ENCODE measurements at regions not wholly inside any gene's neighbourhood (a gene's known extent, or its start where the extent isn't known, plus 50 kb on each side); places are given as distances from the start of the nearest gene placed in this dataset.

GRCh38 chr12:116471544-116471943, 87.6 kb upstream of the MAP1LC3B2 start:
- Histone ChIP-seq H3K27me3 (ENCODE audit: insufficient read depth, poor library complexity, severe bottlenecking) (no peaks in the 10 kb centered on the region), H3K27ac (ENCODE audit: poor library complexity, severe bottlenecking) (no peak overlapping the region), H3K4me3 (ENCODE audit: severe bottlenecking) (no peak overlapping the region), H3K4me1 (ENCODE audit: insufficient read depth, poor library complexity, severe bottlenecking) (no peaks in the 10 kb centered on the region), H3K36me3 (ENCODE audit: low read depth) (no peaks in the 10 kb centered on the region), H3K9me3 (ENCODE audit: severe bottlenecking) (no peaks in the 10 kb centered on the region)
- ATAC-seq (ENCODE audit: low read depth) (no peak), DNase-seq (ENCODE audit: low spot score) (no peak)
- TF ChIP-seq, protein P1, sequence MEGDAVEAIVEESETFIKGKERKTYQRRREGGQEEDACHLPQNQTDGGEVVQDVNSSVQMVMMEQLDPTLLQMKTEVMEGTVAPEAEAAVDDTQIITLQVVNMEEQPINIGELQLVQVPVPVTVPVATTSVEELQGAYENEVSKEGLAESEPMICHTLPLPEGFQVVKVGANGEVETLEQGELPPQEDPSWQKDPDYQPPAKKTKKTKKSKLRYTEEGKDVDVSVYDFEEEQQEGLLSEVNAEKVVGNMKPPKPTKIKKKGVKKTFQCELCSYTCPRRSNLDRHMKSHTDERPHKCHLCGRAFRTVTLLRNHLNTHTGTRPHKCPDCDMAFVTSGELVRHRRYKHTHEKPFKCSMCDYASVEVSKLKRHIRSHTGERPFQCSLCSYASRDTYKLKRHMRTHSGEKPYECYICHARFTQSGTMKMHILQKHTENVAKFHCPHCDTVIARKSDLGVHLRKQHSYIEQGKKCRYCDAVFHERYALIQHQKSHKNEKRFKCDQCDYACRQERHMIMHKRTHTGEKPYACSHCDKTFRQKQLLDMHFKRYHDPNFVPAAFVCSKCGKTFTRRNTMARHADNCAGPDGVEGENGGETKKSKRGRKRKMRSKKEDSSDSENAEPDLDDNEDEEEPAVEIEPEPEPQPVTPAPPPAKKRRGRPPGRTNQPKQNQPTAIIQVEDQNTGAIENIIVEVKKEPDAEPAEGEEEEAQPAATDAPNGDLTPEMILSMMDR (IDR thresholded peaks at IDR 0.05; ENCODE audit: poor library complexity, severe bottlenecking): no peak

DNA sequence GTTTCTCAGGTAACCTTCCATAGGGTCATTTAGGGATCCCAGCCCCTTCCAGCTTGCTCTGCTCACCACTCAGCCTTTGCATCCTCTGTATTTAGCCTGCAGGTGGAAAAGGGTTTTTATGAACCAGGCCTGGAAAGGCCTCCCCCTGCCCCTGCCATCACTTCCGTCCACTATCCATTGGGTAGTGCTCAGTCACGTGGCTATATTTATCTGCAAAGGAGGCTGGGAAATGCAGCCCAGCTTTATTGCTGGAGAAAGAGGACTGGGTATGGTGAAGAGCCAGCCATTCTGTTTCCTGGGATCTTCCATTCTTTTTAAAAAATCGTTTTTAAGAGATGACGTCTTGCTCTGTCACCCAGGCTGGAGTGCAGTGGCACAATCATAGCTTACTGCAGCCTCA, 87.0 kb upstream of the MAP1LC3B2 start:
- H3K36me3 ChIP-seq (ENCODE audit: low read depth): no peaks in the 10 kb centered on the region
- no peaks in the 10 kb centered on the region for H3K9me3 ChIP-seq (ENCODE audit: severe bottlenecking)
- no peak overlapping the region for H3K27ac ChIP-seq (ENCODE audit: poor library complexity, severe bottlenecking)
- TF ChIP-seq, protein P1 (IDR thresholded peaks at IDR 0.05; ENCODE audit: poor library complexity, severe bottlenecking): no peak
- H3K4me1 ChIP-seq (ENCODE audit: insufficient read depth, poor library complexity, severe bottlenecking): no peaks in the 10 kb centered on the region
- ATAC-seq (ENCODE audit: low read depth): no peak
- H3K27me3 ChIP-seq (ENCODE audit: insufficient read depth, poor library complexity, severe bottlenecking): no peaks in the 10 kb centered on the region
- no peak overlapping the region for H3K4me3 ChIP-seq (ENCODE audit: severe bottlenecking)
- no peak for DNase-seq (ENCODE audit: low spot score)

DNA sequence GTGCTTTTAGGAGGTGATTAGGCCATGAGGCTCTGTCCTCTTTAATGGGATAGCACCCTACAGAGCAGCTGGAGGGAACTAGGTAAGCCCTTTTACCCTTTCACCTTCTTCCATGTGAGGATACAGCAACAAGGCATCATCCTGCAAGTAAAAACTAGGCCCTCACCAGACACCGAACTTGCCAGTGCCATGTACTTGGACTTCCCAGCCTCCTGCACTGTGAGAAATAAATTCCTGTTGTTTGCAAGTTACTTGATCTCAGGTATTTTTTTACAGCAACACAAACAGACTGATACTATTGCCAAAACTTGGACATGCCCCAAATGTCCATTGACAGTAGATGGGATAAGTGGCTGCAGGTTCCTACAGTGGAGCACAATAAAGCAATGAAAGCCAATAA, 85.8 kb upstream of the MAP1LC3B2 start:
- no peaks in the 10 kb centered on the region for H3K9me3 ChIP-seq (ENCODE audit: severe bottlenecking)
- no peaks in the 10 kb centered on the region for H3K36me3 ChIP-seq (ENCODE audit: low read depth)
- no peaks in the 10 kb centered on the region for H3K27me3 ChIP-seq (ENCODE audit: insufficient read depth, poor library complexity, severe bottlenecking)
- no peak overlapping the region for H3K4me3 ChIP-seq (ENCODE audit: severe bottlenecking)
- ATAC-seq (ENCODE audit: low read depth) (no peak), DNase-seq (ENCODE audit: low spot score) (no peak)
- H3K4me1 ChIP-seq (ENCODE audit: insufficient read depth, poor library complexity, severe bottlenecking): no peaks in the 10 kb centered on the region
- TF ChIP-seq, protein P1 (IDR thresholded peaks at IDR 0.05; ENCODE audit: poor library complexity, severe bottlenecking): no peak
- H3K27ac ChIP-seq (ENCODE audit: poor library complexity, severe bottlenecking): no peak overlapping the region

DNA sequence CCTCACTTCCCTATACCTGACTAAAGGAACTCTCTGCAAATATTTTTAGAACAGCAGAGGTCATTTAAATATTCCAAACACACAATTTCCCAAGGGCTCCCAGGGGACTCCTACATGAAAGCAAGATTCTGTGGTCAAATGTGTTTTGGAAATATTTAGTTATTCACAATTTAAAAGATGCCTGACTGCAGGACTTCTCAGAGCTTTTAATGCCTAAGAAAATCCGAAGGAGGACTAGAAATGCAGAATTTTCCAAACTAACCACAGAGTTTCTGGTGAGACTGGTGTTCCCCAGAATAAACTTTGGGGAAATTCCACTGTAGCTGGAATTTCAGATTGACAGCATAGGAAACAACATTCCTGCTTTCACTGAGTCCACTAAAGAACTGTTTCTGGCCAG, 84.8 kb upstream of the MAP1LC3B2 start:
- DNase-seq (ENCODE audit: low spot score) (no peak), ATAC-seq (ENCODE audit: low read depth) (no peak)
- Histone ChIP-seq H3K4me3 (ENCODE audit: severe bottlenecking) (no peak overlapping the region), H3K9me3 (ENCODE audit: severe bottlenecking) (no peaks in the 10 kb centered on the region), H3K36me3 (ENCODE audit: low read depth) (no peaks in the 10 kb centered on the region), H3K27ac (ENCODE audit: poor library complexity, severe bottlenecking) (no peak overlapping the region), H3K27me3 (ENCODE audit: insufficient read depth, poor library complexity, severe bottlenecking) (no peaks in the 10 kb centered on the region), H3K4me1 (ENCODE audit: insufficient read depth, poor library complexity, severe bottlenecking) (no peaks in the 10 kb centered on the region)
- TF ChIP-seq, protein P1 (IDR thresholded peaks at IDR 0.05; ENCODE audit: poor library complexity, severe bottlenecking): no peak

DNA sequence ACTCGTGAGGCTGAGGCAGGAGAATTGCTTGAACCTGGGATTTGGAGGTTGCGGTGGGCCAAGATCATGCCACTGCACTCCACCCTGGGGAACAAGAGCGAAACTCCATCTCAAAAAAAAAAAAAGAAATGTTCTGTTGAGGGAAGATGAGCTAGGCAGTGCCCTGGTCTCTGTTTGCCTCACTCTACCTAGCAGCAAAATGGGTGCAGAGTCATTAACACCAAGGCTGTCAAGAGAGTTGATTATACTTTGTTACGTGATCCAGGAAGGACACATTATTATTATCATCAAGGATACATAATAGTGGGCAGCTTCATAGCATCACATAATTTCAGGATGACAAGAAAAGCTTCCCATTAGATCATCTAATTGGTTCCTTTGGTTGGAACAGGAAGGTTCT, 84.3 kb upstream of the MAP1LC3B2 start:
- Histone ChIP-seq H3K27me3 (ENCODE audit: insufficient read depth, poor library complexity, severe bottlenecking) (no peaks in the 10 kb centered on the region), H3K4me1 (ENCODE audit: insufficient read depth, poor library complexity, severe bottlenecking) (no peaks in the 10 kb centered on the region), H3K36me3 (ENCODE audit: low read depth) (no peaks in the 10 kb centered on the region), H3K4me3 (ENCODE audit: severe bottlenecking) (no peak overlapping the region), H3K27ac (ENCODE audit: poor library complexity, severe bottlenecking) (no peak overlapping the region), H3K9me3 (ENCODE audit: severe bottlenecking) (no peaks in the 10 kb centered on the region)
- TF ChIP-seq, protein P1 (IDR thresholded peaks at IDR 0.05; ENCODE audit: poor library complexity, severe bottlenecking): no peak
- DNase-seq (ENCODE audit: low spot score) (no peak), ATAC-seq (ENCODE audit: low read depth) (no peak)

Measured in RWPE2 (cell line).